SK-N-SH (cell line): ENCODE measurements at regions not wholly inside any gene's neighbourhood (a gene's known extent, or its start where the extent isn't known, plus 50 kb on each side); places are given as distances from the start of the nearest gene placed in this dataset.

Source experiments
- CTCF ChIA-PET: fragments of 300-600, 350-600 bp; formaldehyde crosslinking; extraction: SDS; loops from one replicate; lab custom pipeline; 2021; lab: Yijun Ruan, JAX
- POLR2A ChIA-PET: fragments of 350-600 bp; sonication (Branson Sonifier 250); formaldehyde crosslinking; extraction: SDS; loops from one replicate; lab custom pipeline; 2020; ENCODE audit warnings: antibody characterized with exemption, inconsistent platforms; lab: Yijun Ruan, JAX
- DNase-seq: peaks from one replicate; pipeline ENCODE4 v3.0.0; 2012
- H2AFZ ChIP-seq: fragments of 200-600 bp; sonication (generic); 2 replicates; pipeline ENCODE4 v1.8.1; 2016; ENCODE audit warnings: antibody characterized with exemption, mild to moderate bottlenecking, low read depth
- H3F3A ChIP-seq: fragments of 200-600 bp; sonication (generic); replicated peaks from 2 replicates; pipeline ENCODE3; 2016; ENCODE audit warnings: antibody characterized with exemption, mild to moderate bottlenecking; ENCODE audit not compliant: insufficient read depth
- H3K27ac ChIP-seq, 2 experiments: fragments of 200-500 bp in 1 of 2; fragments of 200-600 bp in 1 of 2; sonication (Bioruptor generic) in 1 of 2; sonication (generic), shearing (Covaris generic) in 1 of 2; 2 replicates each; pipeline versions ENCODE4 v1.5.1 to v1.6.1; 2014 to 2016; ENCODE audit warnings: low read depth in 2 of 2, inconsistent platforms in 1 of 2, low read length in 1 of 2, mild to moderate bottlenecking in 1 of 2, mixed read lengths in 1 of 2
- H3K27me3 ChIP-seq: fragments of 200-600 bp; sonication (generic), shearing (Covaris generic); 2 replicates; pipeline ENCODE4 v1.6.1; 2016; ENCODE audit warnings: mixed run types; ENCODE audit not compliant: insufficient read depth
- H3K36me3 ChIP-seq, 2 experiments: fragments of 200-500 bp in 1 of 2; fragments of 200-600 bp in 1 of 2; sonication (Bioruptor generic) in 1 of 2; sonication (generic) in 1 of 2; replicated peaks in 1 of 2; 2 replicates each; pipeline versions ENCODE3 to v1.5.1; 2014 to 2016; ENCODE audit warnings: low read length in 1 of 2, mild to moderate bottlenecking in 1 of 2; ENCODE audit not compliant: insufficient read depth in 2 of 2, control insufficient read depth in 1 of 2
- H3K4me1 ChIP-seq, 2 experiments: fragments of 200-500 bp in 1 of 2; fragments of 200-600 bp in 1 of 2; sonication (Bioruptor generic) in 1 of 2; sonication (generic), shearing (Covaris generic) in 1 of 2; 2 replicates each; pipeline versions ENCODE4 v1.5.1 to v1.6.1; 2014 to 2016; ENCODE audit warnings: low read depth in 1 of 2, low read length in 1 of 2, mixed run types in 1 of 2; ENCODE audit not compliant: insufficient read depth in 2 of 2, control insufficient read depth in 1 of 2
- H3K4me2 ChIP-seq: fragments of 200-600 bp; sonication (generic), shearing (Covaris generic); 2 replicates; pipeline ENCODE4 v1.6.1; 2017; ENCODE audit warnings: mixed run types
- H3K4me3 ChIP-seq, 2 experiments: fragments of 200-500 bp in 1 of 2; fragments of 200-600 bp in 1 of 2; sonication (Bioruptor generic) in 1 of 2; sonication (generic), shearing (Covaris generic) in 1 of 2; 2 replicates each; pipeline versions ENCODE4 v1.5.1 to v1.8.1; 2014 to 2016; ENCODE audit warnings: low read depth in 2 of 2, inconsistent platforms in 1 of 2, low read length in 1 of 2, mild to moderate bottlenecking in 1 of 2, mixed read lengths in 1 of 2, moderate library complexity in 1 of 2
- H3K79me2 ChIP-seq: fragments of 200-600 bp; sonication (generic); 2 replicates; pipeline ENCODE4 v1.8.1; 2017; ENCODE audit warnings: mild to moderate bottlenecking; ENCODE audit not compliant: insufficient read depth
- H3K9ac ChIP-seq: fragments of 200-600 bp; sonication (generic); 2 replicates; pipeline ENCODE4 v1.6.1; 2017; ENCODE audit warnings: mixed run types
- H3K9me2 ChIP-seq: fragments of 200-600 bp; sonication (generic); 2 replicates; pipeline ENCODE4 v1.6.1; 2017; ENCODE audit warnings: mixed run types
- H3K9me3 ChIP-seq: fragments of 200-600 bp; sonication (generic); 2 replicates; pipeline ENCODE4 v1.6.1; 2017; ENCODE audit warnings: mixed run types, mild to moderate bottlenecking, moderate library complexity
- H4K20me1 ChIP-seq: fragments of 200-600 bp; sonication (generic); 2 replicates; pipeline ENCODE4 v1.6.1; 2017; ENCODE audit warnings: mild to moderate bottlenecking, mixed run types; ENCODE audit not compliant: insufficient read depth
- CTCF ChIP-seq: fragments of 200-600 bp; sonication (generic); IDR thresholded peaks from 2 replicates; pipeline ENCODE4 v1.6.1; 2017; ENCODE audit warnings: antibody characterized with exemption, mild to moderate bottlenecking, moderate library complexity
- EP300 ChIP-seq, 2 experiments: IDR thresholded peaks; 2 replicates each; pipeline versions ENCODE4 v1.4.0 to v1.6.1; 2012; ENCODE audit warnings: borderline replicate concordance in 1 of 2, low read depth in 1 of 2, low read length in 1 of 2
- EZH2phosphoT487 ChIP-seq: fragments of 200-600 bp; sonication (generic); IDR thresholded peaks from 2 replicates; pipeline ENCODE4 v1.6.1; 2017; ENCODE audit warnings: low read depth, mixed run types, mild to moderate bottlenecking, antibody characterized with exemption, moderate library complexity, borderline replicate concordance
- FOSL2 ChIP-seq: IDR thresholded peaks from 2 replicates; pipeline ENCODE4 v1.4.0; 2012; ENCODE audit warnings: low read depth, mild to moderate bottlenecking, moderate library complexity, borderline replicate concordance
- FOXJ3 ChIP-seq: sonication (generic); formaldehyde crosslinking; IDR thresholded peaks from 2 replicates; pipeline ENCODE4 v1.5.1; 2020; ENCODE audit warnings: mild to moderate bottlenecking, missing genetic modification reagents
- FOXM1 ChIP-seq: IDR thresholded peaks from 2 replicates; pipeline ENCODE4 v1.4.0; 2012; ENCODE audit warnings: low read depth, mild to moderate bottlenecking
- GABPA ChIP-seq: IDR thresholded peaks from 2 replicates; pipeline ENCODE4 v1.4.0; 2012; ENCODE audit warnings: low read depth, mild to moderate bottlenecking
- JUND ChIP-seq: IDR thresholded peaks from 2 replicates; pipeline ENCODE4 v1.4.0; 2012
- MAX ChIP-seq: IDR thresholded peaks from 2 replicates; pipeline ENCODE4 v1.4.0; 2012; ENCODE audit warnings: low read depth
- NRF1 ChIP-seq: IDR thresholded peaks from 2 replicates; pipeline ENCODE4 v1.6.1; 2012; ENCODE audit warnings: low read depth, mild to moderate bottlenecking, low read length
- RCOR1 ChIP-seq: fragments of 150-350 bp; IDR thresholded peaks from 2 replicates; pipeline ENCODE4 v1.6.1; 2017; ENCODE audit warnings: antibody characterized with exemption, low read length
- RXRA ChIP-seq: IDR thresholded peaks from 2 replicates; pipeline ENCODE4 v1.4.0; 2012; ENCODE audit warnings: low read depth, mild to moderate bottlenecking, borderline replicate concordance
- SMC3 ChIP-seq: IDR thresholded peaks from 2 replicates; pipeline ENCODE4 v1.6.1; 2012; ENCODE audit warnings: low read depth, low read length, improper control_type of control experiment
- TEAD4 ChIP-seq: IDR thresholded peaks from 2 replicates; pipeline ENCODE4 v1.4.0; 2012; ENCODE audit warnings: mild to moderate bottlenecking, borderline replicate concordance; ENCODE audit not compliant: insufficient read depth
- YY1 ChIP-seq: IDR thresholded peaks from 2 replicates; pipeline ENCODE4 v1.4.0; 2012; ENCODE audit warnings: low read depth, mild to moderate bottlenecking
- TF ChIP-seq, protein P1 (sequence below): IDR thresholded peaks from 2 replicates; pipeline ENCODE4 v1.6.1; 2012; ENCODE audit warnings: mild to moderate bottlenecking, low read depth, low read length, moderate library complexity
- TF ChIP-seq, protein P2 (sequence below): fragments of 150-350 bp; IDR thresholded peaks from 2 replicates; pipeline ENCODE4 v1.6.1; 2016; ENCODE audit warnings: mild to moderate bottlenecking, low read depth, low read length
- TF ChIP-seq, protein P3 (sequence below): IDR thresholded peaks from 2 replicates; pipeline ENCODE4; 2012

DNA sequence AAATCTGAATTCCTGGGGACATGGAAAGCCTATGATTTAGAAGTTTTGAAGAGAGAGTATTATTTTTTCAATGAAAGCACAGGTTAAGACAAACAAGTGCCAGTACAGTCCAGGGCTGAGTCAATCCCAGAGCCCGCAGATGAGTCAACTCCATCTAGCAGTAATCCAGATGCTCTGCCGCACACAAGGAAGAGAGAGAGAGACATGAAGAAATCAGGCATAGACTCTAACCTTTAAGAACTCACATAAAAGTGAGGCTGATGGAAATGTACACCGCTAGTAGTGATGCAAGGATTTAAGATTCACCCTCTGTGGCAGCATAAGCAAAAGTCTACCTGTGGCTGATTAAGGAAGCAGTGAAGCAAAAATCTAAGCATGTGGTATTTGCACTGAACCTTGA, 651.5 kb downstream of the TNS3 start (continued):
- TF ChIP-seq CTCF (no peak), SMC3 (no peak), RCOR1 (0 out of 2 replicates have a peak, but pooled peaks have one; percentile 16), GABPA (no peak), FOXM1 (0 out of 2 replicates have a peak, but pooled peaks have one; percentile 44), MAX (peak; percentile 65; the same call in 1 of the 2 replicates), RXRA (no peak; the same call in 1 of the 2 replicates), FOSL2 (peak; percentile 98), FOXJ3 (CRISPR knock-in tag) (no peak), JUND (peak; percentile 96)
- TF ChIP-seq, all 33 proteins: peak for 14

DNA sequence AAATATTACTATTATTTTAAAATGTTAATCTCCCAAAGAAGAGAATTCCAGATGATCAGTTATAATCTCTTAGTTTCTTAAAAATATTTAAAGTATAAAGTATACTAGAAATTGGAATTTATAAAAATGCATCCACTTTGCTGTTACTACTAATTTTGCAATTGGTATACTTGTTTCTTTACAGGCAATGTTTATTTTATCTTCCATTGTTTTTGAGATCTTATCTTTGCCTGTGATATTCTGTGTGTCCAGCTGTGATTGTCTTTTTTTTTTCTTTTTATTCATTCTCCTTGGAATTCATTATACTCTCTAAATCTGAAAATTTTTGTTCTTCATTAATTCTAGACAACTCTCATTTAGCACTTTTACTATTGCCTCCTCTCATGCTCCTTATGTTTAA, 652.6 kb downstream of the TNS3 start:
- Histone ChIP-seq H3K9me2 (no peaks in the 10 kb centered on the region), H3K36me3 (no peaks in the 10 kb centered on the region), H4K20me1 (no peaks in the 10 kb centered on the region), H3F3A (peaks cover 29% of the 10 kb centered on the region), H3K79me2 (no peaks in the 10 kb centered on the region), H3K4me3 (no peak overlapping the region), H3K9me3 (no peaks in the 10 kb centered on the region), H3K4me1 (peaks cover 22 to 32% of the 10 kb centered on the region in 2 experiments), H3K27me3 (no peaks in the 10 kb centered on the region), H3K4me2 (no peak overlapping the region), H3K9ac (no peak overlapping the region), H2AFZ (no peak overlapping the region), H3K27ac (peak overlapping the region in 1 of 2 experiments; percentile 64; a peak in 1 of 4 replicates)
- no peak for DNase-seq
- TF ChIP-seq, protein P1, sequence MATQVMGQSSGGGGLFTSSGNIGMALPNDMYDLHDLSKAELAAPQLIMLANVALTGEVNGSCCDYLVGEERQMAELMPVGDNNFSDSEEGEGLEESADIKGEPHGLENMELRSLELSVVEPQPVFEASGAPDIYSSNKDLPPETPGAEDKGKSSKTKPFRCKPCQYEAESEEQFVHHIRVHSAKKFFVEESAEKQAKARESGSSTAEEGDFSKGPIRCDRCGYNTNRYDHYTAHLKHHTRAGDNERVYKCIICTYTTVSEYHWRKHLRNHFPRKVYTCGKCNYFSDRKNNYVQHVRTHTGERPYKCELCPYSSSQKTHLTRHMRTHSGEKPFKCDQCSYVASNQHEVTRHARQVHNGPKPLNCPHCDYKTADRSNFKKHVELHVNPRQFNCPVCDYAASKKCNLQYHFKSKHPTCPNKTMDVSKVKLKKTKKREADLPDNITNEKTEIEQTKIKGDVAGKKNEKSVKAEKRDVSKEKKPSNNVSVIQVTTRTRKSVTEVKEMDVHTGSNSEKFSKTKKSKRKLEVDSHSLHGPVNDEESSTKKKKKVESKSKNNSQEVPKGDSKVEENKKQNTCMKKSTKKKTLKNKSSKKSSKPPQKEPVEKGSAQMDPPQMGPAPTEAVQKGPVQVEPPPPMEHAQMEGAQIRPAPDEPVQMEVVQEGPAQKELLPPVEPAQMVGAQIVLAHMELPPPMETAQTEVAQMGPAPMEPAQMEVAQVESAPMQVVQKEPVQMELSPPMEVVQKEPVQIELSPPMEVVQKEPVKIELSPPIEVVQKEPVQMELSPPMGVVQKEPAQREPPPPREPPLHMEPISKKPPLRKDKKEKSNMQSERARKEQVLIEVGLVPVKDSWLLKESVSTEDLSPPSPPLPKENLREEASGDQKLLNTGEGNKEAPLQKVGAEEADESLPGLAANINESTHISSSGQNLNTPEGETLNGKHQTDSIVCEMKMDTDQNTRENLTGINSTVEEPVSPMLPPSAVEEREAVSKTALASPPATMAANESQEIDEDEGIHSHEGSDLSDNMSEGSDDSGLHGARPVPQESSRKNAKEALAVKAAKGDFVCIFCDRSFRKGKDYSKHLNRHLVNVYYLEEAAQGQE: no peak
- TF ChIP-seq, protein P2, sequence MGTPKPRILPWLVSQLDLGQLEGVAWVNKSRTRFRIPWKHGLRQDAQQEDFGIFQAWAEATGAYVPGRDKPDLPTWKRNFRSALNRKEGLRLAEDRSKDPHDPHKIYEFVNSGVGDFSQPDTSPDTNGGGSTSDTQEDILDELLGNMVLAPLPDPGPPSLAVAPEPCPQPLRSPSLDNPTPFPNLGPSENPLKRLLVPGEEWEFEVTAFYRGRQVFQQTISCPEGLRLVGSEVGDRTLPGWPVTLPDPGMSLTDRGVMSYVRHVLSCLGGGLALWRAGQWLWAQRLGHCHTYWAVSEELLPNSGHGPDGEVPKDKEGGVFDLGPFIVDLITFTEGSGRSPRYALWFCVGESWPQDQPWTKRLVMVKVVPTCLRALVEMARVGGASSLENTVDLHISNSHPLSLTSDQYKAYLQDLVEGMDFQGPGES: no peak
- TF ChIP-seq TEAD4 (no peak), FOXJ3 (CRISPR knock-in tag) (no peak), EP300 (IDR thresholded peaks at IDR 0.05; ENCODE audit: borderline replicate concordance in 1 of 2, low read depth in 1 of 2, low read length in 1 of 2) (no peak), SMC3 (no peak), YY1 (no peak), RXRA (no peak), FOSL2 (no peak), EZH2phosphoT487 (no peak), NRF1 (no peak), FOXM1 (no peak)
- TF ChIP-seq, protein P3, sequence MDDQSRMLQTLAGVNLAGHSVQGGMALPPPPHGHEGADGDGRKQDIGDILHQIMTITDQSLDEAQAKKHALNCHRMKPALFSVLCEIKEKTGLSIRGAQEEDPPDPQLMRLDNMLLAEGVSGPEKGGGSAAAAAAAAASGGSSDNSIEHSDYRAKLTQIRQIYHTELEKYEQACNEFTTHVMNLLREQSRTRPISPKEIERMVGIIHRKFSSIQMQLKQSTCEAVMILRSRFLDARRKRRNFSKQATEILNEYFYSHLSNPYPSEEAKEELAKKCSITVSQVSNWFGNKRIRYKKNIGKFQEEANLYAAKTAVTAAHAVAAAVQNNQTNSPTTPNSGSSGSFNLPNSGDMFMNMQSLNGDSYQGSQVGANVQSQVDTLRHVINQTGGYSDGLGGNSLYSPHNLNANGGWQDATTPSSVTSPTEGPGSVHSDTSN: no peak
- ChIA-PET POLR2A (no interaction called here), CTCF (interaction anchor here (2.2 kb wide), 1 partner anchor 29 kb away, joined by 8 read pairs; no protein-coding TSS in a partner anchor)
